GM18873 (cell line): ENCODE measurements at regions not wholly inside any gene's neighbourhood (a gene's known extent, or its start where the extent isn't known, plus 50 kb on each side); places are given as distances from the start of the nearest gene placed in this dataset.

Experiments
- ATAC-seq: cut with Tn5 transposase; IDR thresholded peaks from one replicate; pipeline ENCODE4 v1.9.1; 2021; ENCODE audit warnings: mild to moderate bottlenecking, moderate library complexity, moderate number of reproducible peaks; ENCODE audit not compliant: unreplicated experiment, low FRiP score

GRCh38 chr3:43970351-43970750 lies 271.3 kb upstream of the TOPAZ1 start:
- ATAC-seq: no peak

DNA sequence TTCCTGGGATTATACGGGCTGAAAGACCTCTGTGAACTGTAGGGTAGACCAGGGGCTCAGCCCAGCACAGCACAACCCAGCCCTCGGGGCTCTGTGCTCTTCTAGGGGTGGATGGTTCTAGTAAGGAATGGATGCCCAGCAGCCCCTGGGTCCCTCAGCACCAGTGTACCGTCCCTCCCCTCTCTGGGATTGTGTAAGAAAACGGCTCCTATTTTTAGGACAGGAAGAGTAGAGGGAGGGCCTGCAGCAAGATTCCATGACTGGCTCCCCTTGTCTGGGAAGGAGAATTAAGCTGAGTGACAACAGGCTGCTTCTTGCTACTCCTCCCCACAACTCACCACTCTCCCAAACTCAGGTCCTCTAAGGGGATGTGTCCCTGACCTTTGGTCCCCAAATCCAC lies 270.8 kb upstream of the TOPAZ1 start:
- ATAC-seq: no peak

DNA sequence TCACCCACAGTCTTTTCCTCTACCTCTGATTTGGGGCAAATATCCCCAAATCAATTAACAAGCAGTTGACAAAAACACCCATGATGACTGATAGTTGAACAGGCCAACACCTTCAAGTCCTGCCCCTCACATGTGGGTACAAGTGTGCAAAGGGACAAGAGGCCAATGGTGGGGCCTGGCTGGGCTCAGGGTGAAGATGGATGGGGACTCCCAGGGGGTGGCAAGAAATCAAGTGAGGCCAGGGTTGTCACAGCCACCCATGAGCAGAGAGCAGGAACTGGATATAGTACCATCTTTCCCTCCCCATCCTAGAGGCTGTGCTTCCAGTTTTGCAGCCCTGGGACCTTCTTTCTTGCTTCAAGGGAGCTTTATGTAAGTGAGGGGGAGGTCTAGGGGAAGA lies 270.2 kb upstream of the TOPAZ1 start:
- ATAC-seq: no peak

DNA sequence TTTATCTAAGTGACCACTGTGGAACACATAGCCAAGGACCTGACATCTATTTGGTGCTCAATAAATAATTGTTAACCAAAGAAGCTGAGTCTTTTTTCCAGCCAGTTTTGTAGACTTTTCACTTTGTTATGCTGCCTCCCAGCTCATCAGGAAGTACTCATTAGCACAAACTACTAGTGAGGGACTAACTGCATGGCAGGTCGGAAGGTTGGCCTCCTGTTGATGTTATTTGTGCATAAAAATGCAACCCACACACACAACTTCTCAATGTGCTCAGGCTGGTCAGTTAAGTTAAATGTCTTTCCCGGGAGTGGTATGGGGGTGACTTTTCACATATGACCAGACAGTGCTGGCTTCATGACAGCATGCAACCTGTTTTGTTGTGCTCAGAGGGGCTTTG lies 263.0 kb upstream of the TOPAZ1 start:
- no peak for ATAC-seq

DNA sequence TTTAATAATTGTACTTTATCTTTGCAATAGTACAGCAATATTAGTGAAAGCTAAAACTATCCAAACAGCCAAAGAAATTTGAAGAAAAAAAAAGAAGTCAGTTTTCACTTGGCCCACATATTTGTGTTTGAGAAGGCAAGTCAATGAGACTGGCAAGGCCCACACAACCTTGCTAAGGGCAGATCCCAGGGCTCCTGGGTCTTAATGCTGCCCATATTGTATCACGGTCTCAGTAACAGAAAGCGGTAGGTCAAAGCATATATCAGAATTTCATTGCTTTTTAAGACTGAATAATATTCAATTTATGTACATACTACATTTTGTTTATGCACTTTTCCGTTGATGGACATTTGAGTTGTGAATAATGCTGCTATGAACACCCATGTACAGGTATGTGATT lies 262.0 kb upstream of the TOPAZ1 start:
- no peak for ATAC-seq

DNA sequence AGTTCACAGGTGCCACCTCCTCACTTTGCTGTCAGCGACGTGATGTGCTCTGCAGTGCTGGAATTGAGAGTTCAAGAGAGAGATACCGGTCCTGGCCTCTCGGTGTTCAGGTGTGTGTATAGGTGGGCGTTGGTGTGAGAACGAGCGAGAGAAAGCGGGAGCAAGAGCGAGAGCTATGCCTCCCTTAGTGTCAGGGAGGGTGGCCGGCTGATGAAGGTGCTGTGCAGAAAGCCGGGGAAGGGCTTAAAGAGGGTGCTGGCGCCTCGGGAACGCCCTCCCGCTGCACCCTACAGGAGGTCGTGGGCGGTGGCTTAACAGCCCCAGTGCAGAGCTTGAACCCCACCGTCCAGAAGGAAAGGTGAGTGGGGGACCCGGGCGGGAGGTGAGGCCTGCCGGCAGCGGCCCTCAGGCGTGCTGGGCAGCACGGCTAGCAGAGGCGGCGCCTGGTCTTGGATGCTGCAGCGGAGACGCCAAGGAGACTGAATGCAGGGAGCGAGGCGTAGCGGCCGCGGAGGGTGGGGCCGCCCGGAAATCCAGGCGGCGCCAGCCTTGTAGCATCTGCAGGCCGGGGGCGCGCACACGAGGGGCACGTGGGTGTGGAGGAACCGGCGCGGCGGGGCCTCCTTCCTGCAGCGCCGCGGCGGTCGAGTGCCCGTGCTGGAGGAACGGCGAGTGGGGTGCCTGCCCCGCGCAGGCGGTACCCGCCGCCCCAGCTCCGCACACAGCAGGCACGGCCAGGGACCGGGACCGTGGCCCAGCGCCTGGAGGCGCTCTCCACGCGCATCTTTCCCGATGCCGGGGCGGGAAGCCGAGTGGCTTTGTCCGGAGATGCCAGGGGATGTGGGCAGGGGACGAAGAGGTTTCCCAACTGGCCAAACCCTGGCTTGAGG lies 246.8 kb upstream of the TOPAZ1 start:
- ATAC-seq: no peak

DNA sequence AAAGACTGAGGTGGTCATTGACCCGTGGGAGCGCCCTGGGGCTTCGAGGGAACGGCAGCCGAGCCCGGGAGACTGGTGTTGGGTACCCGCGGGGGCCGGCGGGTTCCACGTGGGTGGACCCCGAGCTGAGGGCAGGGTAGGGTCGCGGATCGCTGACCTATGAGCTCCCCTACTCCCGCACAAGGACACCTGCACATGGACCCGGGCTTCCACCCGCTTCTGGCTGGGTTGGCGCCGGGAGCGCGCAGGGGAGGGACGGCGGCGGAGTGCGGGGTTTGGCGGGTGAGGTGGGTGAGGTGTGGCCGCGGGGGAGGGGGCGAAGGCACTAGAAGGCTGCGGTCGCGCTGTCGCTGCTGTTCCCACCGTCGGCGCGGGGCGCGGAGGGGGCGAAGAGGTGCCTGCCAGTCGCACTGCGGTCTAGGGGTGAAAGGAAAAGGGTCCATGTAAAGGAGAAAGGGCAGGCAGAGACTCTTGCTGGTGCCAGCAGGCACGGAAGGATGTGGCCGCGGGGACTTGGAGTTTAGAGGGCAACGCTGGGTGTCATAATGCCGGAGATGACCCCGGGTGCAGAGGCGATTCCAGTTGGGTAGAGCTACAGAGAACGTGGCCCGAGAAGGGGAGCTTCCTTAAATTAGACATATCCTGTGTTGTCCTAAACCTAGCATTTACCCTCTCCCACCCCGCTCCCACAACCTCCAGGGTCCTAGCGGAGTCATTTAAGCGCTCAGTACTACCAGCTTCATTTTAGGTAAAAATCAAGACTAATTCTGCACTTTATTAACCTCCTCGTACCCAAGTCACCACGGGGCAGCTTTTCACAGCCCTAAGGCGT lies 245.9 kb upstream of the TOPAZ1 start:
- ATAC-seq: no peak

GRCh38 chr3:43996379-43997301 lies 245.0 kb upstream of the TOPAZ1 start:
- ATAC-seq: no peak

DNA sequence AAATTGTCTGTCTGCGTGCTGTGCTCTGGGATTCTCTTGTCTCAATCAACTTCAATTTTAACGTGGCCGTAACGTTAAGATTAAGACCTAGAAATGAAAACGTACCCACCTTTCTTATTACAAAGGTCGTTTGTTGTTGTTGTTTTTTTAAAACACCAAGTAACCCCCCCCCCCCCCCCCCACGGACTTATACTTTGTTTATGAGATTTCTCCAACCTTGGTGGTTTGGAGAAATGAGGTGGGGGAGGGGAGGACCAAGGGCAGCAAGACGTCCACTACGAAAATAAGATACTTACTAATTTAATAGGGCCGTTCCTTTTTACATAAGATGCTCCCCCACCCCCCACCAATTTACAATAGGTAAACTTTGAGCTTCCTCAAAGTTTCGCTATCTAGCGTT lies 244.4 kb upstream of the TOPAZ1 start:
- no peak for ATAC-seq

GRCh38 chr3:43997788-43998369 lies 243.8 kb upstream of the TOPAZ1 start:
- no peak for ATAC-seq

GRCh38 chr3:43998370-43998835 lies 243.3 kb upstream of the TOPAZ1 start:
- no peak for ATAC-seq

GRCh38 chr3:43998836-43999727 lies 242.6 kb upstream of the TOPAZ1 start:
- no peak for ATAC-seq

- ATAC-seq: no peak
These were observed 241.9 kb upstream of the TOPAZ1 start for GRCh38 chr3:43999728-44000319.

- ATAC-seq: no peak
These were observed 241.1 kb upstream of the TOPAZ1 start for GRCh38 chr3:44000586-44000985.

- no peak for ATAC-seq
These were observed 240.6 kb upstream of the TOPAZ1 start for GRCh38 chr3:44001072-44001471.

GRCh38 chr3:44003801-44004200 lies 237.9 kb upstream of the TOPAZ1 start:
- ATAC-seq: no peak

GRCh38 chr3:44011680-44012079 lies 230.0 kb upstream of the TOPAZ1 start:
- ATAC-seq: no peak

DNA sequence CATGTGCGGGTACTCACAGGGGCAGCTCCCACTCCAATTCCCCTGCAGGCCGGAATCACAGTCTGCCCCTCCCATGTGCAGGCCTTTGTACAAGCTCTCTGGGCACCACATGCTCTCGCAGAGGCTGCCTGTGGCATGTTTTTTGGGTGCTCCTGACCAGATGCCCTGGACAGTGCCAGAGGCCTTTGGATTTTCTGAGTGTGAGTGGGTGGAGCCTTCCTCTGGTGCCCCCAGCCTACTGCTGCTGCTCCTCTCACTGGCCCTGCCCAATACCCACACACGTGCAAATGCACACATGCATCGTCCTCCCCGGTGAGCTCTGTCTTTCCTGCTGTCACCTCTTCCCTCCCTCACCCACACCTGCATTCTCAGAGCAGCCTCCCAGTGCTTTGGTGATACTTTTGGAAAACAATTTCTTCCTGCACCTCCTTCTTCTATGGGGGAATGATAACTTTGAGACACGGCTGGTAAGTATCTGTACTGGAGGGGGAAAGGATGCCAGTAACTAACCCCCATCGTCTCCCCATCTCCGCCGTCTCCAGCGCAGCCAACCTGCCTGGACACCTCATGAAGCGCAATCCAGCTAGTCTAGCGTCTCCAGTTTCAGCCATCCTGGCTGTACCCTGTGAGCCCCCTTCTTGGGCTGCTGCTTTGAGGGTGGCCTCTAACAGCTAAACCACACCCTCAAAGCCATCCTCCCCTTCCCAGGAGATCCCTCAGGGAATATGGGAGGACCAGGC lies 229.4 kb upstream of the TOPAZ1 start:
- ATAC-seq: no peak
